HL-60 (cell line): ENCODE measurements at regions not wholly inside any gene's neighbourhood (a gene's known extent, or its start where the extent isn't known, plus 50 kb on each side); places are given as distances from the start of the nearest gene placed in this dataset.

Experiments
- DNase-seq, 2 experiments: peaks; one replicate each; pipeline ENCODE4 v3.0.0-alpha.2; 2010 to 2020; ENCODE audit warnings: low read depth in 1 of 2, low spot score in 1 of 2
- H3K27ac ChIP-seq: fragments of 250-450 bp; sonication (Bioruptor Pico); replicated peaks from 2 replicates; pipeline ENCODE4 v1.5.1; 2020; ENCODE audit warnings: mild to moderate bottlenecking, moderate library complexity
- H3K27me3 ChIP-seq: fragments of 250-450 bp; sonication (Bioruptor Pico); 2 replicates; pipeline ENCODE4 v1.5.1; 2021; ENCODE audit warnings: mild to moderate bottlenecking, moderate library complexity; ENCODE audit not compliant: insufficient read depth, poor library complexity, severe bottlenecking
- H3K4me3 ChIP-seq: replicated peaks from 2 replicates; pipeline ENCODE4 v1.5.1; 2011; ENCODE audit warnings: mild to moderate bottlenecking, control low read depth, low read length; ENCODE audit not compliant: insufficient read depth
- GABPA ChIP-seq: IDR thresholded peaks from 2 replicates; pipeline ENCODE4 v1.6.1; 2012; ENCODE audit warnings: low read depth
- POLR2AphosphoS5 ChIP-seq: IDR thresholded peaks from 2 replicates; pipeline ENCODE4 v1.6.1; 2012; ENCODE audit warnings: low read depth
- REST ChIP-seq: IDR thresholded peaks from 2 replicates; pipeline ENCODE4 v1.6.1; 2012; ENCODE audit warnings: low read depth; ENCODE audit not compliant: insufficient replicate concordance
- SPI1 ChIP-seq: IDR thresholded peaks from 2 replicates; pipeline ENCODE4 v1.6.1; 2012; ENCODE audit warnings: low read depth, mild to moderate bottlenecking, borderline replicate concordance
- TF ChIP-seq, protein P1 (sequence below): IDR thresholded peaks from one replicate; pipeline ENCODE4 v1.5.1; 2011; ENCODE audit warnings: low read length, control low read depth, inconsistent platforms; ENCODE audit not compliant: insufficient read depth

DNA sequence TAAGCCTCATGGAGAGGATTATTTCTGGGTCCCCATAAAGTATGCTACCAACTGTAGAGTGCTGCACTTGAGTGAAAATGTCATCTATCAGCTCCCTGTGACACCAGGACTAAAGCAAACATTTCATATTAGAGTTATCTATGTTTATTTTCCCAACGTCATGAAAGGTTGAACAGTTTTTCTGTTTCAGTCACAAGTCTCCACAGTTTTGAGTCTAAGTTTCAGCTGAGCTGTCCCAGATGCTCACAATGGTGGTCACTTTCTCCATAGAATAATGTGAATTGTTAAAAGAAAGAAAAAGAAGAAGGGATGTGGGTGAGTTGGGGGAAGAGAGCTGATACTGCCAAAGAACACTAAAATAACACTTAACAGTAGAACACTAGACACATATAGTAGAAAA is 126.3 kb upstream of the C9orf72 start:
- Histone ChIP-seq H3K27ac (no peak overlapping the region), H3K27me3 (no peaks in the 10 kb centered on the region), H3K4me3 (no peak overlapping the region)
- DNase-seq = no peak
- no peak for TF ChIP-seq GABPA
- no peak for TF ChIP-seq POLR2AphosphoS5
- TF ChIP-seq REST = no peak
- TF ChIP-seq, protein P1, sequence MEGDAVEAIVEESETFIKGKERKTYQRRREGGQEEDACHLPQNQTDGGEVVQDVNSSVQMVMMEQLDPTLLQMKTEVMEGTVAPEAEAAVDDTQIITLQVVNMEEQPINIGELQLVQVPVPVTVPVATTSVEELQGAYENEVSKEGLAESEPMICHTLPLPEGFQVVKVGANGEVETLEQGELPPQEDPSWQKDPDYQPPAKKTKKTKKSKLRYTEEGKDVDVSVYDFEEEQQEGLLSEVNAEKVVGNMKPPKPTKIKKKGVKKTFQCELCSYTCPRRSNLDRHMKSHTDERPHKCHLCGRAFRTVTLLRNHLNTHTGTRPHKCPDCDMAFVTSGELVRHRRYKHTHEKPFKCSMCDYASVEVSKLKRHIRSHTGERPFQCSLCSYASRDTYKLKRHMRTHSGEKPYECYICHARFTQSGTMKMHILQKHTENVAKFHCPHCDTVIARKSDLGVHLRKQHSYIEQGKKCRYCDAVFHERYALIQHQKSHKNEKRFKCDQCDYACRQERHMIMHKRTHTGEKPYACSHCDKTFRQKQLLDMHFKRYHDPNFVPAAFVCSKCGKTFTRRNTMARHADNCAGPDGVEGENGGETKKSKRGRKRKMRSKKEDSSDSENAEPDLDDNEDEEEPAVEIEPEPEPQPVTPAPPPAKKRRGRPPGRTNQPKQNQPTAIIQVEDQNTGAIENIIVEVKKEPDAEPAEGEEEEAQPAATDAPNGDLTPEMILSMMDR = no peak
- no peak for TF ChIP-seq SPI1

- H3K4me3 ChIP-seq = no peak overlapping the region
- no peaks in the 10 kb centered on the region for H3K27me3 ChIP-seq
- peak; percentile 62 for TF ChIP-seq SPI1
- TF ChIP-seq, protein P1 = no peak
- TF ChIP-seq GABPA = no peak
- peak in 1 of 2 experiments; percentile 1 for DNase-seq
- no peak overlapping the region for H3K27ac ChIP-seq
These were observed 127.7 kb upstream of the C9orf72 start for GRCh38 chr9:27701016-27701415.

DNA sequence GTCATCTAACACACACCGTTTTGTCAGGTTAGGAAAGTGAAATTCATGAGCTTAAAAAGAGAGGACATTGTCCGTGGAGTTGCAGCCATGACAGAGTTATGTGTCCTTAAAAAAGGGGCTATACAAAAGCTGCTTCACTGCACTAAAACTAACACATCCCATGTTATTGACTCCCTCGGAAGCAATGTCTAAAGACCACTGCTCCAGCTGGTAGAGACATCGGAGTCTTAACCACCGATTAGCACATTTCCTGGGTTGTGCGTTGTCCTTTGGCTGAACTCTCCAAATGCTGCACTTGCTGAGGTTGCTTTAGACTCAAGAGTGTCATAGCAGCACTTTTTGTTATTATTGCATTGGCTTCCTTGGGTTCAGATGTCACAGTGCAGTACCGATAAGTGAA is 128.3 kb upstream of the C9orf72 start:
- no peak overlapping the region for H3K4me3 ChIP-seq
- H3K27ac ChIP-seq = no peak overlapping the region
- no peaks in the 10 kb centered on the region for H3K27me3 ChIP-seq
- TF ChIP-seq GABPA (no peak), POLR2AphosphoS5 (no peak), SPI1 (no peak), REST (no peak)
- TF ChIP-seq, protein P1 = no peak
- DNase-seq = peak; percentile 6 to 49

DNA sequence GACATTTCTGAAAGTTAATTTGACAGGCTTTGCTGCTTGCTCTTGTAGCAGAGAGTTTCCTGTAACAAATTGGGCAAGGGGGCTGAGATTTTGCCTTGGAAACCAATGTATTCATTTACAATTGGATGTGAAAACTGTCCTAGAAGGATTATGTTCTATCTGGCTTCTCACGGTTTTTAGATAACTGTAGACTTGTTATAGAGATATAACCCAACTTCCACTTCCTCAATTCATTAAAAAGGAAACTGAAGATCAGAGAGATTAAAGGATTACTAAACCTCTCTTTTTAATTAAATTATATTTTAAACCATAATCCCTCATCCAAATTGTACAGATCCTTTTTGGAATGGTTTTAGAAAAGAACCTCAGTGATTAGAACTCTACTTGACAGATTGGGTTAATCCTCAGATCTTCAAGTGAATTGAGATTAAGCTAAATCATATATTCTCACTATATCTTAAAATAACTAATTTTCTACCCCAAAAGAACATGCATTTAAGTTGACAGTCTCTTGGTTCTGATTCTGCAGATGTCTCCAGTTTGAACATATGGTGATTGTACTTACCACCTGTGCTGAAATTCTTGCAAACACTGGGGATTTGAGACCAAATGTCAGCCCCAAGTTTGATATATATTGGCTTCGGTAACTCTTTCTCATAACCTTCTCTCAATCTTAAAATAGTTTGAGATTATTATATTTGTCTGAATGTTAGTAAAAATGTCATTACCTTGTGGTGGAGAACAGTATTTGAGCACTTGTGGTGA is 130.1 kb upstream of the C9orf72 start:
- H3K4me3 ChIP-seq = no peak overlapping the region
- no peak for TF ChIP-seq POLR2AphosphoS5
- TF ChIP-seq, protein P1 = no peak
- TF ChIP-seq GABPA = no peak
- no peak for TF ChIP-seq REST
- TF ChIP-seq SPI1 = no peak
- no peak for DNase-seq

More for the DNA sequence above, 130.1 kb upstream of the C9orf72 start:
- no peak overlapping the region for H3K27ac ChIP-seq
- no peaks in the 10 kb centered on the region for H3K27me3 ChIP-seq
